Epithelial cell of esophagus (primary cell): ENCODE measurements at regions not wholly inside any gene's neighbourhood (a gene's known extent, or its start where the extent isn't known, plus 50 kb on each side); places are given as distances from the start of the nearest gene placed in this dataset.
"Not testable (repeated sequence)": the region's sequence is repeated elsewhere in the genome, so short reads cannot be mapped to it uniquely, and the experiment has no call there.

ENCODE experiments used
- DNase-seq: peaks from one replicate; pipeline ENCODE4 v3.0.0; 2010; ENCODE audit warnings: low read depth
- H3K4me3 ChIP-seq: 2 replicates; pipeline ENCODE4 v1.5.1; 2011; ENCODE audit warnings: mild to moderate bottlenecking, low read length, control low read depth
- CTCF ChIP-seq: IDR thresholded peaks from 2 replicates; pipeline ENCODE4 v1.5.1; 2011; ENCODE audit warnings: low read depth, mild to moderate bottlenecking, low read length, control low read depth, inconsistent platforms; ENCODE audit not compliant: insufficient read depth; ENCODE audit errors: missing control alignments

- H3K4me3 ChIP-seq: no peak overlapping the region
- TF ChIP-seq CTCF: no peak
- no peak for DNase-seq
These were observed 163.8 kb upstream of the EPB41L3 start for GRCh38 chr18:5707586-5707985.

- no peak for TF ChIP-seq CTCF
- no peak for DNase-seq
These were observed 161.6 kb upstream of the EPB41L3 start for GRCh38 chr18:5705393-5705792.

GRCh38 chr18:5704847-5705246 lies 161.1 kb upstream of the EPB41L3 start:
- no peak overlapping the region for H3K4me3 ChIP-seq
- TF ChIP-seq CTCF: no peak
- no peak for DNase-seq

More at GRCh38 chr18:5705393-5705792, 161.6 kb upstream of the EPB41L3 start:
- H3K4me3 ChIP-seq: no peak overlapping the region

GRCh38 chr18:5702016-5702415 lies 158.2 kb upstream of the EPB41L3 start:
- DNase-seq, H3K4me3 ChIP-seq: not testable (repeated sequence)

GRCh38 chr18:5693699-5694294 lies 150.0 kb upstream of the EPB41L3 start:
- TF ChIP-seq CTCF: no peak
- DNase-seq: no peak
- H3K4me3 ChIP-seq: no peak overlapping the region

- no peak overlapping the region for H3K4me3 ChIP-seq
- TF ChIP-seq CTCF: no peak
- no peak for DNase-seq
These were observed 135.1 kb upstream of the EPB41L3 start for GRCh38 chr18:5678779-5679406.

GRCh38 chr18:5678278-5678677 lies 134.5 kb upstream of the EPB41L3 start:
- no peak overlapping the region for H3K4me3 ChIP-seq
- TF ChIP-seq CTCF: no peak
- DNase-seq: no peak

- no peak for TF ChIP-seq CTCF
- H3K4me3 ChIP-seq: no peak overlapping the region
These were observed 129.8 kb upstream of the EPB41L3 start for GRCh38 chr18:5673616-5674015.

More at GRCh38 chr18:5673616-5674015, 129.8 kb upstream of the EPB41L3 start:
- no peak for DNase-seq
